ENCODE measurements at regions not wholly inside any gene's neighbourhood (a gene's known extent, or its start where the extent isn't known, plus 50 kb on each side); places are given as distances from the start of the nearest gene placed in this dataset.

GRCh38 chr2:128809880-128810279 lies 491.2 kb upstream of the HS6ST1 start:
- no peak for TF ChIP-seq HDAC2 (IDR thresholded peaks at IDR 0.05)
- no peak for TF ChIP-seq MAX (CRISPR knock-in tag; IDR thresholded peaks at IDR 0.05)
- TF ChIP-seq POLR2A (conservative IDR thresholded peaks at IDR 0.05) = no peak
- no peak for TF ChIP-seq CTCF (IDR thresholded peaks at IDR 0.05 in 2 of 3, conservative IDR thresholded peaks at IDR 0.05 in 1 of 3; ENCODE audit: insufficient read depth in 2 of 3, low read depth in 1 of 3, low read length in 3 of 3)
- TF ChIP-seq KLF16 (IDR thresholded peaks at IDR 0.05) = no peak
- TF ChIP-seq NFRKB (IDR thresholded peaks at IDR 0.05; ENCODE audit: low read depth) = no peak
- no peak for TF ChIP-seq USF1 (CRISPR knock-in tag; IDR thresholded peaks at IDR 0.05)
- TF ChIP-seq SREBF2 (CRISPR knock-in tag; IDR thresholded peaks at IDR 0.05) = no peak
- TF ChIP-seq ELF1 (tag; IDR thresholded peaks at IDR 0.05) = no peak
